ENCODE measurements at regions not wholly inside any gene's neighbourhood (a gene's known extent, or its start where the extent isn't known, plus 50 kb on each side); places are given as distances from the start of the nearest gene placed in this dataset.

DNA sequence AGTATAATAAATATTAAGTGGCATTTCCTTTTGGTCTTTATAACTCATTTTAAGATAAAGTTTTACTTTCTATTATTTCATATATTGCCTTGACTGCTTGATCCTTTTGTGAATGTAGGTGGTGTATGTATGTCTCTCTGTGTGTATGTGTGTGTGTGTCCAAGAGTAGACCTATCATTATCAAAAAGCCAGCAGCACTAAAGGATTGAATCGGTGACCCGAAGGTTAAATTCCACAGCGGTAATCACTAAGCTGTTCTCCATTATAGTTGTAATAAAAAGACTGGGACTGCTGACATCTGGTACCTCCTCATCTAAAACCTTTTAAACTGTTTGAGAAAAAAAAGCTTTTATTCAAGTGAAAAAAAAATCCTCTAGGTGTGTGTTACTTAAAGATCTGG is 1014.8 kb downstream of the PCDH7 start:
- H2AFZ ChIP-seq (ENCODE audit: low read depth, low read length, poor library complexity, severe bottlenecking) = no peak overlapping the region
- no peaks in the 10 kb centered on the region for H3K9me3 ChIP-seq (ENCODE audit: control insufficient read depth in 1 of 2, insufficient read depth in 1 of 2, low read depth in 1 of 2, low read length in 2 of 2)
- H3K9ac ChIP-seq (ENCODE audit: low read length) = no peak overlapping the region
- H3K27me3 ChIP-seq (ENCODE audit: insufficient read depth, low read length) = no peaks in the 10 kb centered on the region
- RAD21 ChIA-PET (ENCODE audit: low non-redundant PET in 1 of 2, low total read pairs in 2 of 2, uncharacterized antibody in 2 of 2, unreplicated experiment in 2 of 2) = no interaction called here
- no peak for ATAC-seq
- no peak overlapping the region for H3K27ac ChIP-seq (ENCODE audit: low read depth, low read length)
- no peaks in the 10 kb centered on the region for H3K4me1 ChIP-seq (ENCODE audit: control insufficient read depth in 1 of 2, insufficient read depth in 2 of 2, low read length in 2 of 2)
- intact Hi-C loops (cut with micrococcal nuclease) = no loop called here
- H4K20me1 ChIP-seq (ENCODE audit: insufficient read depth) = no peaks in the 10 kb centered on the region
- TF ChIP-seq POLR2AphosphoS5 (IDR thresholded peaks at IDR 0.05; ENCODE audit: low read depth, low read length) (no peak), JUND (IDR thresholded peaks at IDR 0.05) (no peak), SP1 (IDR thresholded peaks at IDR 0.05; ENCODE audit: low read depth) (no peak), RAD21 (IDR thresholded peaks at IDR 0.05; ENCODE audit: low read depth) (no peak), SIN3A (IDR thresholded peaks at IDR 0.05; ENCODE audit: low read depth) (no peak), EGR1 (IDR thresholded peaks at IDR 0.05; ENCODE audit: low read depth) (no peak), TCF7L2 (IDR thresholded peaks at IDR 0.05; ENCODE audit: borderline replicate concordance, extremely low read depth, insufficient read depth, insufficient read length) (no peak), EZH2 (IDR thresholded peaks at IDR 0.05) (no peak), POLR2A (IDR thresholded peaks at IDR 0.05; ENCODE audit: borderline replicate concordance, extremely low read depth, insufficient read depth, insufficient read length) (no peak)
- TF ChIP-seq, protein P1, sequence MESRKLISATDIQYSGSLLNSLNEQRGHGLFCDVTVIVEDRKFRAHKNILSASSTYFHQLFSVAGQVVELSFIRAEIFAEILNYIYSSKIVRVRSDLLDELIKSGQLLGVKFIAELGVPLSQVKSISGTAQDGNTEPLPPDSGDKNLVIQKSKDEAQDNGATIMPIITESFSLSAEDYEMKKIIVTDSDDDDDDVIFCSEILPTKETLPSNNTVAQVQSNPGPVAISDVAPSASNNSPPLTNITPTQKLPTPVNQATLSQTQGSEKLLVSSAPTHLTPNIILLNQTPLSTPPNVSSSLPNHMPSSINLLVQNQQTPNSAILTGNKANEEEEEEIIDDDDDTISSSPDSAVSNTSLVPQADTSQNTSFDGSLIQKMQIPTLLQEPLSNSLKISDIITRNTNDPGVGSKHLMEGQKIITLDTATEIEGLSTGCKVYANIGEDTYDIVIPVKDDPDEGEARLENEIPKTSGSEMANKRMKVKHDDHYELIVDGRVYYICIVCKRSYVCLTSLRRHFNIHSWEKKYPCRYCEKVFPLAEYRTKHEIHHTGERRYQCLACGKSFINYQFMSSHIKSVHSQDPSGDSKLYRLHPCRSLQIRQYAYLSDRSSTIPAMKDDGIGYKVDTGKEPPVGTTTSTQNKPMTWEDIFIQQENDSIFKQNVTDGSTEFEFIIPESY (IDR thresholded peaks at IDR 0.05; ENCODE audit: extremely low read depth, insufficient replicate concordance, low read length) = no peak
- TF ChIP-seq, protein P2, sequence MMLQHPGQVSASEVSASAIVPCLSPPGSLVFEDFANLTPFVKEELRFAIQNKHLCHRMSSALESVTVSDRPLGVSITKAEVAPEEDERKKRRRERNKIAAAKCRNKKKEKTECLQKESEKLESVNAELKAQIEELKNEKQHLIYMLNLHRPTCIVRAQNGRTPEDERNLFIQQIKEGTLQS (IDR thresholded peaks at IDR 0.05) = no peak
- no peaks in the 10 kb centered on the region for H3K9me2 ChIP-seq (ENCODE audit: insufficient read depth)
- POLR2A ChIA-PET = no interaction called here
- BruUV-seq (replicated peaks) = no TSS peak
- no peak overlapping the region for H3K4me3 ChIP-seq (replicated peaks in 1 of 2; ENCODE audit: low read depth in 1 of 2, low read length in 2 of 2)
- no peak overlapping the region for H3K4me2 ChIP-seq (ENCODE audit: low read length)
- H3K79me2 ChIP-seq (ENCODE audit: insufficient read depth, low read length) = no peaks in the 10 kb centered on the region
- CTCF ChIA-PET = no interaction called here
- H3K36me3 ChIP-seq (ENCODE audit: control insufficient read depth in 1 of 2, insufficient read depth in 2 of 2, low read length in 2 of 2) = no peaks in the 10 kb centered on the region
- DNase-seq (ENCODE audit: low read depth, low spot score) = no peak

All from HCT116 (cell line).